ENCODE measurements at regions not wholly inside any gene's neighbourhood (a gene's known extent, or its start where the extent isn't known, plus 50 kb on each side); places are given as distances from the start of the nearest gene placed in this dataset.

GRCh38 chr12:131457331-131458047 is 253.4 kb upstream of the SFSWAP start:
- TF ChIP-seq NFIC (IDR thresholded peaks at IDR 0.05) (no peak), FOXK2 (conservative IDR thresholded peaks at IDR 0.05 in 1 of 2, IDR thresholded peaks at IDR 0.05 in 1 of 2; ENCODE audit: low read depth in 2 of 2) (no peak), SRSF9 (IDR thresholded peaks at IDR 0.05; ENCODE audit: borderline replicate concordance, low read depth, low read length) (no peak), TARDBP (IDR thresholded peaks at IDR 0.05) (no peak), RB1 (IDR thresholded peaks at IDR 0.05; ENCODE audit: low read depth) (no peak)
